Thyroid gland (tissue), 4 donors: ENCODE measurements at regions not wholly inside any gene's neighbourhood (a gene's known extent, or its start where the extent isn't known, plus 50 kb on each side); places are given as distances from the start of the nearest gene placed in this dataset.
"Not testable (repeated sequence)": the region's sequence is repeated elsewhere in the genome, so short reads cannot be mapped to it uniquely, and the experiment has no call there.

Source experiments
- CTCF ChIP-seq, 6 experiments: fragments of 200-600 bp in 3 of 6; fragments of 450-650 bp in 3 of 6; sonication (generic) in 3 of 6; IDR thresholded peaks; one replicate each; pipeline ENCODE4 v1.5.1; 2016 to 2019; ENCODE audit warnings: antibody characterized with exemption in 6 of 6, mild to moderate bottlenecking in 2 of 6, inconsistent platforms in 1 of 6, moderate library complexity in 1 of 6
- POLR2A ChIP-seq, 2 donors: fragments of 450-650 bp; IDR thresholded peaks; one replicate each; pipeline ENCODE4 v1.6.1; 2017; ENCODE audit warnings: antibody characterized with exemption in 2 of 2, mild to moderate bottlenecking in 2 of 2, moderate library complexity in 1 of 2

DNA sequence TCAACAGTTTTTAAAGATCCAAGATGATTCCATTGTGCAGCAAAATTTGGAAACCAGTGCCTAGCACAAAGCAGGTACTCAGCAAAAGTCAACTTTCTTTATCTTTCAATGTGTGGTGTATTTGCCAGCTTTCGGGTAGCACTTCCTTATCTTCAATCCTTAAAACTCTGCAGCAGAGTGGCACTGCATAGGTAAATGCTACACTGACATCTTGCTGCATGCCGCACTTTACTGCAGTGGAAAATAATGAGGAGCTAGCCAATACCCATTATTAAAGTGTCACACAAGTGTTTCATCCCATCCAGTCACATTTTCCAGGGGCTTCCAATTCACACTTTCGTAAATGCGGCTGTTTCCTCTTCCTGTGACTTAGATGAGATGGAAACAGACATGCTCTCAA, 401.7 kb upstream of the SPATA31A3 start:
- TF ChIP-seq CTCF, POLR2A (IDR thresholded peaks at IDR 0.05): not testable (repeated sequence)
